ENCODE measurements at regions not wholly inside any gene's neighbourhood (a gene's known extent, or its start where the extent isn't known, plus 50 kb on each side); places are given as distances from the start of the nearest gene placed in this dataset. TPM values are rescaled to one million over a fixed set of nuclear protein-coding genes. Genes with fewer than 3 reads are reported as not detected.

- Mint-ChIP-seq H3K27ac (ENCODE audit: unreplicated experiment) (no peak overlapping the region), H3K36me3 (ENCODE audit: unreplicated experiment) (no peaks in the 10 kb centered on the region), H3K27me3 (ENCODE audit: unreplicated experiment) (peaks cover 16% of the 10 kb centered on the region), H3K4me3 (ENCODE audit: unreplicated experiment) (no peak overlapping the region), H3K9me3 (ENCODE audit: unreplicated experiment) (no peaks in the 10 kb centered on the region), H3K4me1 (ENCODE audit: unreplicated experiment) (no peaks in the 10 kb centered on the region)
- TF ChIP-seq CTCF (IDR thresholded peaks at IDR 0.05) = no peak
- no peak for DNase-seq (ENCODE audit: extremely low spot score, unreplicated experiment)
Measured at GRCh38 chr10:1807196-1807595, 69.9 kb upstream of the ADARB2 start.

GRCh38 chr10:1802413-1802812 lies 65.1 kb upstream of the ADARB2 start:
- peaks cover 15% of the 10 kb centered on the region for H3K27me3 Mint-ChIP-seq (ENCODE audit: unreplicated experiment)
- H3K27ac Mint-ChIP-seq (ENCODE audit: unreplicated experiment) = no peak overlapping the region
- TF ChIP-seq CTCF (IDR thresholded peaks at IDR 0.05) = no peak
- no peak for DNase-seq (ENCODE audit: extremely low spot score, unreplicated experiment)
- H3K36me3 Mint-ChIP-seq (ENCODE audit: unreplicated experiment) = no peaks in the 10 kb centered on the region
- H3K9me3 Mint-ChIP-seq (ENCODE audit: unreplicated experiment) = peaks cover 9% of the 10 kb centered on the region
- no peaks in the 10 kb centered on the region for H3K4me1 Mint-ChIP-seq (ENCODE audit: unreplicated experiment)
- H3K4me3 Mint-ChIP-seq (ENCODE audit: unreplicated experiment) = no peak overlapping the region

GRCh38 chr10:1788401-1788800 lies 51.1 kb upstream of the ADARB2 start:
- peaks cover 45% of the 10 kb centered on the region for H3K27me3 Mint-ChIP-seq (ENCODE audit: unreplicated experiment)
- no peak for TF ChIP-seq CTCF (IDR thresholded peaks at IDR 0.05)
- DNase-seq (ENCODE audit: extremely low spot score, unreplicated experiment) = no peak
- no peak overlapping the region for H3K4me3 Mint-ChIP-seq (ENCODE audit: unreplicated experiment)
- H3K4me1 Mint-ChIP-seq (ENCODE audit: unreplicated experiment) = no peaks in the 10 kb centered on the region
- no peaks in the 10 kb centered on the region for H3K9me3 Mint-ChIP-seq (ENCODE audit: unreplicated experiment)
- H3K27ac Mint-ChIP-seq (ENCODE audit: unreplicated experiment) = no peak overlapping the region
- H3K36me3 Mint-ChIP-seq (ENCODE audit: unreplicated experiment) = no peaks in the 10 kb centered on the region

Small RNAs in the stretch of these regions (microRNA-seq; reads per million reads assigned to microRNA genes)
- gene MIR6072 (ENCODE audit: unreplicated experiment) = not detected
